H9 (cell line): ENCODE measurements at regions not wholly inside any gene's neighbourhood (a gene's known extent, or its start where the extent isn't known, plus 50 kb on each side); places are given as distances from the start of the nearest gene placed in this dataset.

Source experiments
- DNase-seq: peaks from one replicate; pipeline ENCODE4 v3.0.0-alpha.2; 2017
- H2AFZ ChIP-seq: one replicate; pipeline ENCODE4 v1.6.1; 2013; ENCODE audit warnings: mild to moderate bottlenecking, low read length, control low read depth, moderate library complexity
- H2AK5ac ChIP-seq: 2 replicates; pipeline ENCODE4 v1.6.1; 2013; ENCODE audit warnings: low read length, control low read depth, mixed read lengths; ENCODE audit not compliant: insufficient read length
- H2BK120ac ChIP-seq: one replicate; pipeline ENCODE4 v1.6.1; 2013; ENCODE audit warnings: low read depth, mild to moderate bottlenecking, low read length, control low read depth, inconsistent platforms; ENCODE audit not compliant: poor library complexity, severe bottlenecking
- H2BK12ac ChIP-seq: 2 replicates; pipeline ENCODE4 v1.6.1; 2013; ENCODE audit warnings: low read length, control low read depth, mixed read lengths, low read depth; ENCODE audit not compliant: insufficient read length
- H2BK15ac ChIP-seq: 2 replicates; pipeline ENCODE4 v1.6.1; 2013; ENCODE audit warnings: low read depth, low read length, control low read depth
- H2BK20ac ChIP-seq: one replicate; pipeline ENCODE4 v1.6.1; 2013; ENCODE audit warnings: low read depth, mild to moderate bottlenecking, low read length, control low read depth, inconsistent platforms; ENCODE audit not compliant: poor library complexity, severe bottlenecking
- H2BK5ac ChIP-seq: 2 replicates; pipeline ENCODE4 v1.6.1; 2013; ENCODE audit warnings: low read length, control low read depth, mixed read lengths; ENCODE audit not compliant: insufficient read length
- H3K14ac ChIP-seq: 2 replicates; pipeline ENCODE4 v1.6.1; 2013; ENCODE audit warnings: low read length, control low read depth; ENCODE audit not compliant: insufficient read depth
- H3K18ac ChIP-seq: 2 replicates; pipeline ENCODE4 v1.6.1; 2013; ENCODE audit warnings: low read depth, mild to moderate bottlenecking, mixed read lengths, low read length, control low read depth; ENCODE audit not compliant: insufficient read length
- H3K23ac ChIP-seq: 2 replicates; pipeline ENCODE4 v1.6.1; 2013; ENCODE audit warnings: low read length, control low read depth, mixed read lengths, low read depth; ENCODE audit not compliant: insufficient read length
- H3K23me2 ChIP-seq: 2 replicates; pipeline ENCODE4 v1.6.1; 2013; ENCODE audit warnings: low read depth, mild to moderate bottlenecking, mixed read lengths, low read length, control low read depth; ENCODE audit not compliant: insufficient read length, poor library complexity, severe bottlenecking
- H3K27ac ChIP-seq: 2 replicates; pipeline ENCODE4 v1.5.1; 2013; ENCODE audit warnings: low read length, control low read depth, mixed read lengths, low read depth; ENCODE audit not compliant: insufficient read length
- H3K27me3 ChIP-seq: 2 replicates; pipeline ENCODE4 v1.6.1; 2013; ENCODE audit warnings: low read length, control low read depth, inconsistent platforms; ENCODE audit not compliant: insufficient read depth
- H3K4ac ChIP-seq: 2 replicates; pipeline ENCODE4 v1.6.1; 2013; ENCODE audit warnings: low read depth, mild to moderate bottlenecking, control low read depth, inconsistent platforms, low read length, moderate library complexity
- H3K4me1 ChIP-seq: 2 replicates; pipeline ENCODE4 v1.6.1; 2013; ENCODE audit warnings: low read length, control low read depth, inconsistent platforms; ENCODE audit not compliant: insufficient read depth
- H3K4me2 ChIP-seq: 2 replicates; pipeline ENCODE4 v1.6.1; 2013; ENCODE audit warnings: low read length, control low read depth, mixed read lengths; ENCODE audit not compliant: insufficient read length, insufficient read depth
- H3K56ac ChIP-seq: 2 replicates; pipeline ENCODE4 v1.6.1; 2013; ENCODE audit warnings: low read depth, mild to moderate bottlenecking, mixed read lengths, low read length, control low read depth; ENCODE audit not compliant: insufficient read length
- H3K79me1 ChIP-seq: 2 replicates; pipeline ENCODE4 v1.6.1; 2013; ENCODE audit warnings: low read depth, mild to moderate bottlenecking, moderate library complexity, low read length, control low read depth, inconsistent platforms; ENCODE audit not compliant: insufficient read depth, poor library complexity, severe bottlenecking
- H3K79me2 ChIP-seq: 2 replicates; pipeline ENCODE4 v1.6.1; 2013; ENCODE audit warnings: low read length, control low read depth, inconsistent platforms; ENCODE audit not compliant: insufficient read depth
- H3K9ac ChIP-seq: 2 replicates; pipeline ENCODE4 v1.6.1; 2013; ENCODE audit warnings: low read length, control low read depth, mixed read lengths; ENCODE audit not compliant: insufficient read length; ENCODE audit errors: extremely low read depth
- H3K9me3 ChIP-seq: one replicate; pipeline ENCODE4 v1.6.1; 2013; ENCODE audit warnings: low read depth, low read length, inconsistent platforms; ENCODE audit not compliant: control insufficient read depth
- H3T11ph ChIP-seq: one replicate; pipeline ENCODE4 v1.6.1; 2013; ENCODE audit warnings: mild to moderate bottlenecking, low read length, control low read depth, inconsistent platforms
- H4K20me1 ChIP-seq: one replicate; pipeline ENCODE4 v1.6.1; 2013; ENCODE audit not compliant: control insufficient read depth, insufficient read length, insufficient read depth
- H4K5ac ChIP-seq: 2 replicates; pipeline ENCODE4 v1.6.1; 2013; ENCODE audit warnings: low read depth, mild to moderate bottlenecking, mixed read lengths, low read length, control low read depth; ENCODE audit not compliant: insufficient read length
- H4K8ac ChIP-seq: replicated peaks from 2 replicates; pipeline ENCODE4 v1.6.1; 2013; ENCODE audit warnings: low read length, control low read depth, mixed read lengths, low read depth; ENCODE audit not compliant: insufficient read length
- H4K91ac ChIP-seq: 2 replicates; pipeline ENCODE4 v1.6.1; 2013; ENCODE audit warnings: low read depth, mild to moderate bottlenecking, moderate library complexity, mixed read lengths, low read length, control low read depth; ENCODE audit not compliant: insufficient read length
- H3K27ac Mint-ChIP-seq, 3 experiments: 2 replicates in 2 of 3; 3 replicates in 1 of 3; pipeline ENCODE4 v1.8.0; 2020 to 2021; ENCODE audit warnings: mixed read lengths in 3 of 3, mild to moderate bottlenecking in 1 of 3, moderate library complexity in 1 of 3
- H3K27me3 Mint-ChIP-seq: 2 replicates; pipeline ENCODE4 v1.8.0; 2021; ENCODE audit warnings: low read depth, mild to moderate bottlenecking, moderate library complexity, mixed read lengths
- H3K36me3 Mint-ChIP-seq, 3 experiments: 2 replicates in 2 of 3; 3 replicates in 1 of 3; pipeline ENCODE4 v1.8.0; 2020 to 2021; ENCODE audit warnings: low read depth in 3 of 3, mixed read lengths in 3 of 3; ENCODE audit not compliant: insufficient read depth in 1 of 3
- H3K4me1 Mint-ChIP-seq, 2 experiments: 2 replicates each; pipeline ENCODE4 v1.8.0; 2020; ENCODE audit warnings: mixed read lengths in 2 of 2
- H3K4me3 Mint-ChIP-seq, 2 experiments: 2 replicates in 1 of 2; 3 replicates in 1 of 2; pipeline ENCODE4 v1.8.0; 2020 to 2021; ENCODE audit warnings: mild to moderate bottlenecking in 2 of 2, mixed read lengths in 2 of 2, moderate library complexity in 1 of 2
- H3K9me3 Mint-ChIP-seq, 2 experiments: 2 replicates in 1 of 2; 3 replicates in 1 of 2; pipeline ENCODE4 v1.8.0; 2020; ENCODE audit warnings: mild to moderate bottlenecking in 2 of 2, mixed read lengths in 2 of 2, moderate library complexity in 1 of 2
- TF ChIP-seq, protein P1 (sequence below): fragments of 200-600 bp; sonication (generic); conservative IDR thresholded peaks from 3 replicates; pipeline ENCODE4 v1.8.0; 2021; ENCODE audit warnings: antibody characterized with exemption, mild to moderate bottlenecking

DNA sequence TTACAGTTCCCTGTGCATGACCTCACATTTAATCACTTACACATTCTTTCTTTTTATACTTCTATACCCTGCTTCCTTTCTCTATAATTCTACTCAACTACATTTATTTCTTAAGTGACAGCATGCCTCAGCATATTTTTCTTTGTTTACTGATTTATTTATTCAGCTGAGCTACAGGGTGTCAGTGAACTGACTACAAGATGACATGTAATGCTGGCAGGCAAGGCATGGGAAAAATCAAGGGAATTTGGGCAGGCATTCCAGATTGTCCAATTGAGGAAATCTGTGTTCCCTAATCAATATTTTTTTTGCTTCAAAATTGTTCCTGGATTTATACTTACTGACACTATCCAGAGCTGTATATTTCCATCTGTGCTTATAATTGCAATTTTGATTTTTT, 875.5 kb downstream of the C4orf33 start:
- no peak overlapping the region for H2BK12ac ChIP-seq
- Mint-ChIP-seq H3K36me3 (peaks cover 0 to 8% (median 5%) of the 10 kb centered on the region in 3 experiments; a peak in 3 of 7 replicates), H3K9me3 (peaks cover 5 to 8% of the 10 kb centered on the region in 2 experiments; a peak in 4 of 5 replicates), H3K4me3 (no peak overlapping the region), H3K27ac (no peak overlapping the region), H3K4me1 (peaks cover 2 to 3% of the 10 kb centered on the region in 2 experiments; a peak in 2 of 4 replicates), H3K27me3 (no peaks in the 10 kb centered on the region)
- H2BK120ac ChIP-seq = no peak overlapping the region
- no peak overlapping the region for H2BK20ac ChIP-seq
- H2BK5ac ChIP-seq = no peak overlapping the region
- no peaks in the 10 kb centered on the region for H3K27me3 ChIP-seq
- H3K27ac ChIP-seq = no peak overlapping the region
- no peak overlapping the region for H3T11ph ChIP-seq
- H4K20me1 ChIP-seq = no peaks in the 10 kb centered on the region
- H3K4me2 ChIP-seq = no peak overlapping the region
- H3K79me1 ChIP-seq = no peaks in the 10 kb centered on the region
- H3K4me1 ChIP-seq = no peaks in the 10 kb centered on the region
- H4K91ac ChIP-seq = no peak overlapping the region
- DNase-seq = no peak
- H3K23ac ChIP-seq = no peak overlapping the region
- no peaks in the 10 kb centered on the region for H3K79me2 ChIP-seq
- H2AFZ ChIP-seq = no peak overlapping the region
- no peak overlapping the region for H2BK15ac ChIP-seq
- no peak overlapping the region for H4K8ac ChIP-seq
- no peak overlapping the region for H3K9ac ChIP-seq
- no peaks in the 10 kb centered on the region for H3K23me2 ChIP-seq
- H3K4ac ChIP-seq = no peak overlapping the region
- no peak overlapping the region for H4K5ac ChIP-seq
- H3K18ac ChIP-seq = no peak overlapping the region
- no peak overlapping the region for H3K14ac ChIP-seq
- TF ChIP-seq, protein P1, sequence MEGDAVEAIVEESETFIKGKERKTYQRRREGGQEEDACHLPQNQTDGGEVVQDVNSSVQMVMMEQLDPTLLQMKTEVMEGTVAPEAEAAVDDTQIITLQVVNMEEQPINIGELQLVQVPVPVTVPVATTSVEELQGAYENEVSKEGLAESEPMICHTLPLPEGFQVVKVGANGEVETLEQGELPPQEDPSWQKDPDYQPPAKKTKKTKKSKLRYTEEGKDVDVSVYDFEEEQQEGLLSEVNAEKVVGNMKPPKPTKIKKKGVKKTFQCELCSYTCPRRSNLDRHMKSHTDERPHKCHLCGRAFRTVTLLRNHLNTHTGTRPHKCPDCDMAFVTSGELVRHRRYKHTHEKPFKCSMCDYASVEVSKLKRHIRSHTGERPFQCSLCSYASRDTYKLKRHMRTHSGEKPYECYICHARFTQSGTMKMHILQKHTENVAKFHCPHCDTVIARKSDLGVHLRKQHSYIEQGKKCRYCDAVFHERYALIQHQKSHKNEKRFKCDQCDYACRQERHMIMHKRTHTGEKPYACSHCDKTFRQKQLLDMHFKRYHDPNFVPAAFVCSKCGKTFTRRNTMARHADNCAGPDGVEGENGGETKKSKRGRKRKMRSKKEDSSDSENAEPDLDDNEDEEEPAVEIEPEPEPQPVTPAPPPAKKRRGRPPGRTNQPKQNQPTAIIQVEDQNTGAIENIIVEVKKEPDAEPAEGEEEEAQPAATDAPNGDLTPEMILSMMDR = no peak
- H3K9me3 ChIP-seq = no peaks in the 10 kb centered on the region
- no peak overlapping the region for H3K56ac ChIP-seq
- no peak overlapping the region for H2AK5ac ChIP-seq
